ENCODE measurements at regions not wholly inside any gene's neighbourhood (a gene's known extent, or its start where the extent isn't known, plus 50 kb on each side); places are given as distances from the start of the nearest gene placed in this dataset.

DNA sequence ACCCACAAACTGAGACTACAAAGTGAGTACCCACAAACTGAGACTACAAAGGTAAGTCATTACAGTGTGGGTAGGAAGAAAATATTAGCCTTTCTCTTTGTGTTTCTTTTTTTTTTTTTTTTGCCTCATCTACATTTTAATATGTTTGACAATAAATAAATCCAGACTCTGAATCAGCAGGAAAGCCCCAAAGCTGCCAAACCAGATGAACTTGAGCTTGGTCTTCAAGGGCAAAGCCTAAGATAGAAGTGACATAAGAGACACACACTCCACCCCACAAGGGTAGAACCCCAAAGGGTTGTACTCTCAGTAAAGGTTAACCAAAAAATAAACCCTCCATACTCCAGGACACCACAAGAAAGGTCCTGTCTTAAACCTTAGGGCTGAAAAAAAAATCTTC is 326.8 kb upstream of the ARID1B start:
- no peak for TF ChIP-seq POLR2A (IDR thresholded peaks at IDR 0.05)
- TF ChIP-seq CTCF (IDR thresholded peaks at IDR 0.05): no peak
- DNase-seq: no peak
- Histone ChIP-seq H3K27ac (no peak overlapping the region), H3K9me3 (replicated peaks in 1 of 3) (no peaks in the 10 kb centered on the region), H3K27me3 (no peaks in the 10 kb centered on the region), H3K4me3 (no peak overlapping the region), H3K36me3 (replicated peaks in 1 of 2) (no peaks in the 10 kb centered on the region), H3K4me1 (replicated peaks in 1 of 2) (no peaks in the 10 kb centered on the region)
- intact Hi-C loops (cut with DNase I): no loop called here

- intact Hi-C loops (cut with DNase I): no loop called here
- TF ChIP-seq POLR2A (IDR thresholded peaks at IDR 0.05): no peak
- no peak for TF ChIP-seq CTCF (IDR thresholded peaks at IDR 0.05)
- no peak for DNase-seq
- Histone ChIP-seq H3K4me1 (replicated peaks in 1 of 2) (no peaks in the 10 kb centered on the region), H3K9me3 (replicated peaks in 1 of 3) (no peaks in the 10 kb centered on the region), H3K36me3 (replicated peaks in 1 of 2) (no peaks in the 10 kb centered on the region), H3K27ac (no peak overlapping the region), H3K4me3 (no peak overlapping the region), H3K27me3 (no peaks in the 10 kb centered on the region)
- 67 to 86% (median 82%) methylated on average over 3 of the region's 3 CpGs for WGBS, 4 donors
Observed at GRCh38 chr6:156449569-156449968, 327.6 kb upstream of the ARID1B start.

GRCh38 chr6:156449128-156449527 is 328.1 kb upstream of the ARID1B start:
- 71 to 79% (median 75%) methylated on average over 4 of the region's 4 CpGs for WGBS, 4 donors
- TF ChIP-seq POLR2A (IDR thresholded peaks at IDR 0.05) (no peak), CTCF (IDR thresholded peaks at IDR 0.05) (no peak)
- H3K27ac ChIP-seq: no peak overlapping the region
- intact Hi-C loops (cut with DNase I): no loop called here
- H3K4me1 ChIP-seq (replicated peaks in 1 of 2): no peaks in the 10 kb centered on the region
- DNase-seq: no peak
- no peaks in the 10 kb centered on the region for H3K9me3 ChIP-seq (replicated peaks in 1 of 3)
- no peaks in the 10 kb centered on the region for H3K27me3 ChIP-seq
- H3K36me3 ChIP-seq (replicated peaks in 1 of 2): no peaks in the 10 kb centered on the region
- no peak overlapping the region for H3K4me3 ChIP-seq

- Histone ChIP-seq H3K27ac (no peak overlapping the region), H3K9me3 (replicated peaks in 1 of 3) (no peaks in the 10 kb centered on the region), H3K4me1 (replicated peaks in 1 of 2) (no peaks in the 10 kb centered on the region), H3K4me3 (no peak overlapping the region), H3K27me3 (no peaks in the 10 kb centered on the region), H3K36me3 (replicated peaks in 1 of 2) (no peaks in the 10 kb centered on the region)
- WGBS, 4 donors: 57 to 90% (median 81%) methylated on average over 1 of the region's 1 CpG
- intact Hi-C loops (cut with DNase I): no loop called here
- no peak for TF ChIP-seq CTCF (IDR thresholded peaks at IDR 0.05)
- no peak for TF ChIP-seq POLR2A (IDR thresholded peaks at IDR 0.05)
- DNase-seq: no peak
Observed at GRCh38 chr6:156448579-156448978, 328.6 kb upstream of the ARID1B start.
